ENCODE measurements at regions not wholly inside any gene's neighbourhood (a gene's known extent, or its start where the extent isn't known, plus 50 kb on each side); places are given as distances from the start of the nearest gene placed in this dataset.

DNA sequence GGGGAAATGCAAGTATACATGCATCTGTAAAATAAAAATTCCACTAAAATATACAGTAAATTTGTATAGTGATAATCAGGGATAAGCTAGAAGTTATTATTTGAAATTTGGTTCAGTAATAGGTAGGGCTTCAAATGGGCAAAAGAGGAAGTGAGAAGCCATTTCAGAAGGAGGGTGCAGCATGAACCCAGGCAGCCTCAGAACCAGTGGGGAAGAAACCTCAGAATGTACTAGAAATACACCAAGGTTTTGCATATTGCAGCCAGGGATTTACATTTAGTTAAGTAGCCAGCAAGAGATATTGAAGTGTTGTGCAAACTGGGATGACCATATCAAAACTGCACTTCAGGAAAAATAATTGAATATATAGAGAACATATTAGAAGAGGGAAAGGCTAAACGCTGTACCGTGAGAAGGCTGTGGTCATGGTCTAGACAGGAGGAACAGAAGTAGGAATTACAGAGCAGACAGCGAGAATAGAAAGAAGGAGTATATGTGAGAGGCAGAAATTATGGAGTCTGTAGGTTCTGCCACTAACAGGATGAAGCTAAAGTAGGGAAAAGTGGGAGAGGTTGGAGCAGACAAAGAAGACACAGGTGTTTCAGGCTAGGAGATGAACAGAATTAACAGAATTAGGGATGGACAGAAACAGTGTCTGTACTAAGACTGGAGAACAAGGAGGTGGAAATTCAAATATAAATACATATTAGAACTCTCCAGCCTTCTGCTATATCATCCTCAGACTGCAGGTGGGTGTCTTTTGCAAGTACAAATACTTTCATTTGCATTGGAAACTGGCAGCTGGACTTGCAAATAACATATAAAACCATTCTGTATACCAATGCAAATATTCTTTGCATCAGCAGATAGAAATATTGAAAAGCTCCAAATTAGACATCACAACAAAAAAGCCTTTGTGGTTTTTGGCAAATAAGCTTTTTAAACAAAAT is 335.6 kb downstream of the ZNF608 start:
- TF ChIP-seq EZH2 (IDR thresholded peaks at IDR 0.05) (no peak), POLR2AphosphoS5 (IDR thresholded peaks at IDR 0.05; ENCODE audit: borderline replicate concordance, low read depth, low read length) (no peak), FOXP2 (optimal IDR thresholded peaks at IDR 0.05; ENCODE audit: control extremely low read depth, extremely low read length, insufficient read depth) (no peak)
- Histone ChIP-seq H3K9me3 (ENCODE audit: low read depth, low read length) (no peaks in the 10 kb centered on the region), H3K9ac (ENCODE audit: insufficient read length) (no peak overlapping the region), H3K36me3 (ENCODE audit: insufficient read depth, low read length) (no peaks in the 10 kb centered on the region), H3K27ac (no peak overlapping the region), H3K4me3 (no peak overlapping the region)
- DNase-seq (ENCODE audit: low read depth, low spot score) = no peak

DNA sequence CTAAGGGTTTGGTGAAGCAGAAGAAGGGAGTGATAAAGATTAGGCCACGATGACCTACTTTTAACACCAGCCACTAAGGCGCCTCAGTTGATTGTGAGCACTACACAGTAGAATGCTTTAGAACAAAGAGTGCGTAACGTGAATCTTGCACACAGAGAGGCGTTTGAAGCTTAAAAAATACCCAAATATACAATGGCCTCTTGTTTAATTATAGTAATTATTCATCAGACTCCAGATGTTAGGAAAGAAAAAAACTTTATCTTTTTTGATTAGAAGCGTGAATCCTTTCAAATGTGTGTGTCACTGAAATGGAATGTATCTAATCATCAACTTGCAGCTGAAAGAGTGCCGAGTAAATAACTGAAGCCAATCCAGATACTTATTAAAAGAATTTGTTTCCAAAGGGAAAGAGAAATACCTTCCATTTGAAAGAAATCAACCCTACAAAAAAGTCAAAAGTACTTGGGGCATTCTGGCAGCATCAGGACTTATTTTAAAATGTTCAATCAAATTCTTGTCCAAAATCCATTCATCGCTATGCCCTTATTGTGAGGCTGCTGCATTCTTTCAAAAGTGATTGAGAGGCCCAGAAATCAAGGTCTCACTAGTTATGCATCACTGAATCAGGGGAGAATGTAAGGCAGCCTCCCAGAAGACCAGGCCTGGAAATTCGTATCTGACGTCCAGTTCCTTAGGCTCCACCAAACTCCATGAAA is 337.5 kb downstream of the ZNF608 start:
- no peak for DNase-seq (ENCODE audit: low read depth, low spot score)
- no peak overlapping the region for H3K9ac ChIP-seq (ENCODE audit: insufficient read length)
- no peaks in the 10 kb centered on the region for H3K9me3 ChIP-seq (ENCODE audit: low read depth, low read length)
- H3K27ac ChIP-seq = no peak overlapping the region
- H3K36me3 ChIP-seq (ENCODE audit: insufficient read depth, low read length) = no peaks in the 10 kb centered on the region
- H3K4me3 ChIP-seq = no peak overlapping the region
- no peak for TF ChIP-seq EZH2 (IDR thresholded peaks at IDR 0.05)
- TF ChIP-seq POLR2AphosphoS5 (IDR thresholded peaks at IDR 0.05; ENCODE audit: borderline replicate concordance, low read depth, low read length) = no peak
- no peak for TF ChIP-seq FOXP2 (optimal IDR thresholded peaks at IDR 0.05; ENCODE audit: control extremely low read depth, extremely low read length, insufficient read depth)

DNA sequence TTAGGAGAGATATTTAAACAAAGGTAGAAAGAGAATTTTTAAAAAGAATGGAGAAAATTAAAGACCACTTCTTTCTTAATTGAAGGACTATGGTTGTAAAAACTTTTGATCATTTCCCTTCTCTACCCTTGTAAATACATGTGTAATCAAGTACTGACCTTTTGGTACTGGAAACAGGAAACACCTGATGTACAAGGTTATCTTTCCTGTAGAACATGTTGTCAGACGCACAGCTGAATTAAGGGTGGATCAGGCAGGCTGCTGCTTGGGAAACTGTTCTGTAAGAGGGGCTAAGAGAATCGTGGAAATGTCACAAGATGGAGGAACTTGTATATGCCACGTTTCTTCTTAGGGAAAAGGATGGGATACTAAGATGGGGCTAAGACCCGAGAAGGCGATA is 341.6 kb downstream of the ZNF608 start:
- no peaks in the 10 kb centered on the region for H3K36me3 ChIP-seq (ENCODE audit: insufficient read depth, low read length)
- DNase-seq (ENCODE audit: low read depth, low spot score) = no peak
- H3K4me3 ChIP-seq = no peak overlapping the region
- no peak overlapping the region for H3K27ac ChIP-seq
- no peaks in the 10 kb centered on the region for H3K9me3 ChIP-seq (ENCODE audit: low read depth, low read length)
- TF ChIP-seq POLR2AphosphoS5 (IDR thresholded peaks at IDR 0.05; ENCODE audit: borderline replicate concordance, low read depth, low read length) (no peak), FOXP2 (optimal IDR thresholded peaks at IDR 0.05; ENCODE audit: control extremely low read depth, extremely low read length, insufficient read depth) (no peak), EZH2 (IDR thresholded peaks at IDR 0.05) (no peak)
- H3K9ac ChIP-seq (ENCODE audit: insufficient read length) = no peak overlapping the region

DNA sequence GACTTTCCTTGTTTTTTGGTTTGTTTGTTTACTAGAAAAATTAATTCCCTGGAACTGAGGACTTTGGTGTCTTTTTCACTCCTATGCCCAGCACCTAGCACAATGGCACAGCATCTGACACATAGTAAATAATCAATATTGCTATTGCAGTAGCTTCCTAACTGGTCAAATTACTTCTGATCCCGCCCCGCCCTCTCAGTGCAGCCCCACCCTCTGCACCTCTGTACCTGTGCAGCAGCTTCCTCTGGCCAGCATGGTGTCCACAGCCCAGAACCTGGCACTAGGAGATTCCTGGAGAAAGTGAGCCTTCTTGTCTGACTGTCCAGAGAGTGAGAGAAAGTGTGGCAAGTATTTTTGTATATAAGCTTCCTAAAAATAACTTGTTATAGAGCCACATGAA is 343.2 kb downstream of the ZNF608 start:
- TF ChIP-seq POLR2AphosphoS5 (IDR thresholded peaks at IDR 0.05; ENCODE audit: borderline replicate concordance, low read depth, low read length) (no peak), EZH2 (IDR thresholded peaks at IDR 0.05) (no peak), FOXP2 (optimal IDR thresholded peaks at IDR 0.05; ENCODE audit: control extremely low read depth, extremely low read length, insufficient read depth) (no peak)
- H3K27ac ChIP-seq = no peak overlapping the region
- H3K9me3 ChIP-seq (ENCODE audit: low read depth, low read length) = no peaks in the 10 kb centered on the region
- no peak overlapping the region for H3K9ac ChIP-seq (ENCODE audit: insufficient read length)
- no peak for DNase-seq (ENCODE audit: low read depth, low spot score)
- H3K36me3 ChIP-seq (ENCODE audit: insufficient read depth, low read length) = no peaks in the 10 kb centered on the region
- H3K4me3 ChIP-seq = no peak overlapping the region

DNA sequence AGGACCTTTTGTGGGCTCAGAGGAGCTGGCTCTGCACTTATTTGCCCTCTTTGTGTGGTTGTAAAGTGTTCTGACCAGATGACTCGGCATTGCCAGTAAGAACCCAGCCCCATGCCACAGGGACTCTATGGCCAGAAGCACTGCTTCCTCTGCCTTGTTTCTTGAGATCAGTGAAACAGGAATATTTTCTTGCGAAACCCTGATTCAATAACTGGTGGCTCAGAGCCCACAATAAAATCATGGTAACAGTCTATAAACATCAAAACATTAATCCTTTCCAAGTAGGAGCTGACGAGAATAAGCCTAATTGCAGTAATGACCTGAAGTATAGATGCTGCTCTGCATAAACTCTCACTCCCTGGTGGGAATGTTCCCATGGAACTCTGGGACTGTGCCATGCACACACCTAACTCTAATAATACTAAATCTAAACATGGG is 344.3 kb downstream of the ZNF608 start:
- no peak overlapping the region for H3K4me3 ChIP-seq
- H3K9me3 ChIP-seq (ENCODE audit: low read depth, low read length) = no peaks in the 10 kb centered on the region
- TF ChIP-seq POLR2AphosphoS5 (IDR thresholded peaks at IDR 0.05; ENCODE audit: borderline replicate concordance, low read depth, low read length) (no peak), FOXP2 (optimal IDR thresholded peaks at IDR 0.05; ENCODE audit: control extremely low read depth, extremely low read length, insufficient read depth) (no peak), EZH2 (IDR thresholded peaks at IDR 0.05) (no peak)
- no peak overlapping the region for H3K9ac ChIP-seq (ENCODE audit: insufficient read length)
- no peaks in the 10 kb centered on the region for H3K36me3 ChIP-seq (ENCODE audit: insufficient read depth, low read length)
- no peak for DNase-seq (ENCODE audit: low read depth, low spot score)
- no peak overlapping the region for H3K27ac ChIP-seq

DNA sequence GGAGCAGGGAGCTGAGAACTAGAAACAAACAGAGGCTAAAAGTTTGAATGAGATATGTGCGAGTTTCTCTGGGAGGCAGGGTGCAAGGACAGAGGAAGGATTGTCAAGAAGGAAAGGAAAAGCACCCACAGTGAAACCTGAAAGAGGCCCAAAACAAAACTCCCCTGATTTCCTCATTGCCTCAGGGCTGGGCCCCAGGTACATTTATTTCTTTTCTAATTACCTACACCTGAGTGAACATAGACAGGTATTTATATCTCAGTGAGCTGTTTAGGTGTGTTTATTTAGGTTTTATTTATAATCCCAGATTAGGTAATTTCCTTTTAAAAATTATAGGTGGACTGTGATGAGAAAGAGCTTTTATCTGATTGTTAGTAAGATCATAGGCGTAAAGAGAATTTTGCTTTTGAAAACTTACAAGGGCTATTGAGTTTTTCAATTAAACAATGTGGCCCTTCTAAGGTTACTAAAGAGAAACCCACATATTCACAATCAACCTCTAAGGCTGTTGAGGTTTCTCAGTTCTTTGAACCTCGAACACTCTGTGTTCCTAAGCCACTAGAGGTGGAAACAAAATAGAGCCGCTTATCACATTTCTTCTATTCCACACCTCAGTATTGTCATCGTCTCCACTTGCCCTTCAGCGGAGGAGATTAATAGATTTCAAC is 344.8 kb downstream of the ZNF608 start:
- no peaks in the 10 kb centered on the region for H3K9me3 ChIP-seq (ENCODE audit: low read depth, low read length)
- H3K9ac ChIP-seq (ENCODE audit: insufficient read length) = no peak overlapping the region
- no peaks in the 10 kb centered on the region for H3K36me3 ChIP-seq (ENCODE audit: insufficient read depth, low read length)
- no peak overlapping the region for H3K27ac ChIP-seq
- TF ChIP-seq FOXP2 (optimal IDR thresholded peaks at IDR 0.05; ENCODE audit: control extremely low read depth, extremely low read length, insufficient read depth) = no peak
- TF ChIP-seq POLR2AphosphoS5 (IDR thresholded peaks at IDR 0.05; ENCODE audit: borderline replicate concordance, low read depth, low read length) = no peak
- no peak for TF ChIP-seq EZH2 (IDR thresholded peaks at IDR 0.05)
- no peak for DNase-seq (ENCODE audit: low read depth, low spot score)
- H3K4me3 ChIP-seq = no peak overlapping the region

DNA sequence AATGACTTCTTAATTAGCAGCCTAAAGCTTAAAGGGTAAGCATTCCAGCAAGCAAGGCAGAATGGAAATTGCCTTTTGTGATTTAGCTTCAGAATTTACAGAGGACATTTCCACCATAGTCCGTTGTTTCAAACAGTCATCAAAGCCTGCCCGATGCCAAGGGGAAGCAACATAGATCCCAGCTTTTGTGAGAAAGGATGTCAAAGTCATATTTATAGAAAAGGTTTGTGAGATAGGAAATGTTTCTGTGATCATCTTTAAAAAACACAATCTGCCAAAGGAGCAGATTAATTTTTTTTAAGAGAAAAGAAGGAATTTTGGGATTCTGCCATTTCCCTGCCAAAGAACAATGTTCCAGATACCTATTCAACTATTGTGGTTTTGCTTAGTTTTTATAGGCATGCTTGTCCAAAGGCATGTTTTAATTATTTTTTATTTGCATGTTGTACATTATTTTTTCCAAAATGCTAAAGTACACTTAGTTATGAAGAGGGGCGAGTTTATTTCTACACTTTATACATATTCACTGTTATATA is 346.9 kb downstream of the ZNF608 start:
- H3K9ac ChIP-seq (ENCODE audit: insufficient read length) = no peak overlapping the region
- no peak for DNase-seq (ENCODE audit: low read depth, low spot score)

More for the DNA sequence above, 346.9 kb downstream of the ZNF608 start:
- H3K4me3 ChIP-seq = no peak overlapping the region
- TF ChIP-seq FOXP2 (optimal IDR thresholded peaks at IDR 0.05; ENCODE audit: control extremely low read depth, extremely low read length, insufficient read depth) (no peak), EZH2 (IDR thresholded peaks at IDR 0.05) (no peak), POLR2AphosphoS5 (IDR thresholded peaks at IDR 0.05; ENCODE audit: borderline replicate concordance, low read depth, low read length) (no peak)
- no peaks in the 10 kb centered on the region for H3K9me3 ChIP-seq (ENCODE audit: low read depth, low read length)
- H3K36me3 ChIP-seq (ENCODE audit: insufficient read depth, low read length) = no peaks in the 10 kb centered on the region
- H3K27ac ChIP-seq = no peak overlapping the region
